ENCODE measurements at regions not wholly inside any gene's neighbourhood (a gene's known extent, or its start where the extent isn't known, plus 50 kb on each side); places are given as distances from the start of the nearest gene placed in this dataset.
"Not testable (repeated sequence)": the region's sequence is repeated elsewhere in the genome, so short reads cannot be mapped to it uniquely, and the experiment has no call there.

DNA sequence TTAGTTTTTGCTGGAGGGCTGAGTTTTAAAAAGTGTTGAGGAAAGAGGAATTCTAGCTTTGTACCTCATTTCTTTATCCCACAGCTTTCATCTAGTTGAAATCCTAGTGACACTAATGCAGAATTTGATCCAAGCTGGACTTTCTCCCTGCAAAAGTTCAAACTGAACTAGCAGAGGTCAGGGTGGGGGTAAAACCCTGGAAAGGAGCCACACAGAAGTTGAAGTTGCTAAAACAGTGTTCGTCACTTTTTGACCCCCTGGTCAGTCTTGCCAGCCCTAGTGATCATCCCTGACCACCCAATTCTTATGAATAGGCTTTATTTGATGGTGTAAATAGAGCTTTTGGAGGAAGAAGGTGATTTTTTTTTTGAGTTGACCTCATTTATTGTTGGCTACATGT, 390.4 kb downstream of the TMEM38B start:
- Mint-ChIP-seq H3K9me3 (peaks cover 7% of the 10 kb centered on the region), H3K27ac (no peak overlapping the region), H3K4me1 (no peaks in the 10 kb centered on the region), H3K36me3 (ENCODE audit: low read depth) (no peaks in the 10 kb centered on the region), H3K27me3 (no peaks in the 10 kb centered on the region), H3K4me3 (no peak overlapping the region)
- no peak for DNase-seq
- no peak for ATAC-seq

DNA sequence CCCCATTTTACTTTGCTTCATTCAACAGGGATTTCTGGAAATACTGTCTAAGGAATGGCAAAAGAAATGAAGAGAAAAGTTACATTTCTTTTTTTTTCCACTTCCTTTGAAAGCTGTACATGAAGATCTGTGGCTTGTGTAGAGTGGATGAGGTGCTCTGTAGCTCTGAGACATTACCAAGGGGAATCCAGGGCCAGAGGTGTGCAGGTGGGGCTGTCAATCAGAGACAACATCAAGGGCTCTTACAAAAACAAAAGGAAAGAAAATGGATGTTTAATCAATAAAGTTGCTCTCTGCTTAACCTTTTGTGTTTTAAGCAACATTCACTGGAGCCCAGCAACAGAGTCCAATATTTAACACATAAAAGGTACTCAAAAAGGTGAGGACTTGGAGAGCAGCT, 391.1 kb downstream of the TMEM38B start:
- no peak for ATAC-seq
- no peak for DNase-seq
- no peak overlapping the region for H3K27ac Mint-ChIP-seq
- no peak overlapping the region for H3K4me3 Mint-ChIP-seq
- no peaks in the 10 kb centered on the region for H3K27me3 Mint-ChIP-seq
- no peaks in the 10 kb centered on the region for H3K4me1 Mint-ChIP-seq
- peaks cover 10% of the 10 kb centered on the region for H3K9me3 Mint-ChIP-seq
- no peaks in the 10 kb centered on the region for H3K36me3 Mint-ChIP-seq (ENCODE audit: low read depth)

DNA sequence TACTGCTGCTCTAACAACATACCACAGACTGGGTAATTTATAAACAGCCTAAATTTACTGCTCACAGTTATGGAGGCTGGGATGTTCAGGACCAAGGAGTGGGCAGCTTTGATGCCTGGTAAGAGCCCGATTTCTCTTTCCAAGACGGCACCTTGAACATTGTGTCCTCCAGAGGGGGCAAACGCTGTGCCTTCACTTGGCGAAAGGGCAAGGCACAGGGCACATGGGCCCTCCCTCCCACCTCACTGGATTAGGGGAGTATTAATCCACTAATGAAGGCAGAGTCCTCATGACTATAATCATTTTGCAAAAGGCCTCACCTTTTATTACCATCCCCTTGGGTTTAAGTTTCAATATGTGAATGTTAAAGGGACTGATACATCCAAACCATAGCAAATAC, 397.7 kb downstream of the TMEM38B start:
- ATAC-seq (no peak), DNase-seq (no peak)
- Mint-ChIP-seq H3K36me3 (ENCODE audit: low read depth) (no peaks in the 10 kb centered on the region), H3K27ac (no peak overlapping the region), H3K4me3 (no peak overlapping the region), H3K9me3 (peaks cover 15% of the 10 kb centered on the region), H3K27me3 (no peaks in the 10 kb centered on the region), H3K4me1 (no peaks in the 10 kb centered on the region)

DNA sequence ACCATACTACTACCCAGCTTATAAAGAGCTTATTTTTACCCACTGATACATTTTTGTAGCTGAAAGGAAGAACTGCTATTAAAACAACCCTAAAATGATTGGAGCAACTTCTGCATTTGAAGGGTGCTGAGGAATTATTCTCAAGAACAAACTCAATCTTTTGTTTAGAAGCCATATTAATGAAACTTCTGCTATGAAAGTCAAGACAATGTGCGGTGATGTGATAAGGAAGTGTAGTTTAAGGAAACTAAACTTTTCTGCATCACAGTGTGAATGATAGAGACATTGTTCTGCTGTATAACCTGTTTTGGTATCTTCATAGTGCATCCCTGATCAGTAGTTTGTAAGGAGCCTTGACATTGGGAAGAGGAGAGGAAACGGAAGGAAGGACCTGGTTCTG, 408.5 kb downstream of the TMEM38B start:
- H3K27me3 Mint-ChIP-seq: no peaks in the 10 kb centered on the region
- DNase-seq (no peak), ATAC-seq (no peak)
- peaks cover 14% of the 10 kb centered on the region for H3K9me3 Mint-ChIP-seq
- H3K36me3 Mint-ChIP-seq (ENCODE audit: low read depth): no peaks in the 10 kb centered on the region
- H3K27ac Mint-ChIP-seq: no peak overlapping the region
- H3K4me3 Mint-ChIP-seq: no peak overlapping the region
- H3K4me1 Mint-ChIP-seq: peaks cover 8% of the 10 kb centered on the region

DNA sequence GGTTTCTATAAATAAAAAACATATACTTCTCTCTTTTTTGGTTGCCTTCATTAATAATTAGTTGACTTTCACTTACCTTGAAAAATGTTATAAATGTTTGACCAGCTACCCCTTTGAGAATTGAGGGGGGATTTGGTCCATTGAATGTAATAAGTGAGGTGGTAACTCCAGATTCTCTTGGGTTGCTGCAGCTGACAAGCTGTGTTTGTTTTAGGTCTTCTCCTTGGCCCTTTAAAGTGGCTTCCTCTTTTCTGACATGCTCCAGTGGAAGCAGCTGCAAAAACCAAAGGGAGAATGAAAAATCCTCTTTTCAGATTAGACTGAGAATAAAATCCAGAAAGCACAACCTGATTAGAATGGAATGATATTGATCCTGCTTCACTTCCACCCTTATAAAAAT, 410.5 kb downstream of the TMEM38B start:
- Mint-ChIP-seq H3K27me3 (no peaks in the 10 kb centered on the region), H3K27ac (no peak overlapping the region), H3K9me3 (peaks cover 14% of the 10 kb centered on the region), H3K4me1 (peaks cover 8% of the 10 kb centered on the region), H3K36me3 (ENCODE audit: low read depth) (no peaks in the 10 kb centered on the region), H3K4me3 (no peak overlapping the region)
- ATAC-seq (no peak), DNase-seq (no peak)

DNA sequence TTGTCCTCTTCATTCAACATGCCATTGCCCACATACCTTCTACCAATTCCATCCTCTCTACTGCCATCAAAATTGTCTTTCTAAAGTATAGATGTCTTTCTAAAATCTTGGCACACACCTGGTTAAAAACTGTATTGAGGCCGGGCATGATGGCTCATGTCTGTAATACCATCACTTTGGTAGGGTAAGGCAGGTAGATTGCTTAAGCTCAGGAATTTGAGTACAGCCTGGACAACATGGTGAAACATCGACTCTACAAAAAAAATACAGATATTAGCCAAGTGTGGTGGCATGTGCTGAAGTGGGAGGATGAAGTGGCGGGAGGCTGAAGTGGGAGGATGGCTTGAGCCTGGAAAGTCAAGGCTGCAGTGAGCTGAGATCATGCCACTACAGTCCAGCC, 412.1 kb downstream of the TMEM38B start:
- Mint-ChIP-seq H3K4me1 (peaks cover 8% of the 10 kb centered on the region), H3K9me3 (peaks cover 11% of the 10 kb centered on the region), H3K27me3 (no peaks in the 10 kb centered on the region), H3K27ac (no peak overlapping the region), H3K36me3 (ENCODE audit: low read depth) (no peaks in the 10 kb centered on the region), H3K4me3 (no peak overlapping the region)
- ATAC-seq (no peak), DNase-seq (no peak)

DNA sequence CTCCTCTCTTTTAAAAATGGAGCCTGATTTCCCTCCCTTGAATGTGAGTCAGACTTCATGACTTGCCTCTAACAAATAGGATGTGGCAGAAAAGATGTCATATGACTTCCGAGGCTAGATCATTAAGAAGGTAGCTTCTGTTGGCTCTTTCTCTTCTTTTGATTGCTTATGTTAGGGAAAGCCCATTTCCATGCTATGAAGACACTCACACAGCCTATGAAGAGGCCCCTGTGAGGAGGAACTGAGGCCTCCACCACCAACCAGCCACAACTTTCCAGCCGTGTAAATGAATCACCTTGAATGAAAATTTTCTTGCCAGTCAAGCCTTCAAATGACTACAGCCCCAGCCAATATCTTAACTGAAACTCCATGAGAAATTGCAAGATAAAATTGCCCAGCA, 413.4 kb downstream of the TMEM38B start:
- H3K4me3 Mint-ChIP-seq: no peak overlapping the region
- no peaks in the 10 kb centered on the region for H3K27me3 Mint-ChIP-seq
- H3K36me3 Mint-ChIP-seq (ENCODE audit: low read depth): no peaks in the 10 kb centered on the region
- no peak for DNase-seq
- H3K4me1 Mint-ChIP-seq: peaks cover 7% of the 10 kb centered on the region
- no peak for ATAC-seq
- H3K9me3 Mint-ChIP-seq: peaks cover 11% of the 10 kb centered on the region
- no peak overlapping the region for H3K27ac Mint-ChIP-seq

DNA sequence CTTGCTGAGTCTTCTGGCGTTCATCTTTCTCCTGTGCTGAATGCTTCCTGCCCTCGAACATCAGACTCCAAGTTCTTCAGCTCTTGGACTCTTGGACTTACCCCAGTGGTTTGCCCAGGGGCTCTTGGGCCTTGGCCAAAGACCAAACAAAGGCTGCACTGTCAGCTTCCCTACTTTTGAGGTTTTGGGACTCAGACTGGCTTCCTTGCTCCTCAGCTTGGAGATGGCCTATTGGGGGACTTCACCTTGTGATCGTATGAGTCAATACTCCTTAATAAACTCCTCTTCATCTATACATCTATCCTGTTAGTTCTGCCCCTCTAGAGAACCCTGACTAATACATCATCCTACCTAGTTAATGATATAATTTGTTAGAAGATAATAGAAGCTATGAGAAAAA, 415.4 kb downstream of the TMEM38B start:
- H3K9me3 Mint-ChIP-seq; H3K4me3 Mint-ChIP-seq; ATAC-seq; DNase-seq; H3K27me3 Mint-ChIP-seq; H3K4me1 Mint-ChIP-seq; H3K36me3 Mint-ChIP-seq (ENCODE audit: low read depth); H3K27ac Mint-ChIP-seq: not testable (repeated sequence)

DNA sequence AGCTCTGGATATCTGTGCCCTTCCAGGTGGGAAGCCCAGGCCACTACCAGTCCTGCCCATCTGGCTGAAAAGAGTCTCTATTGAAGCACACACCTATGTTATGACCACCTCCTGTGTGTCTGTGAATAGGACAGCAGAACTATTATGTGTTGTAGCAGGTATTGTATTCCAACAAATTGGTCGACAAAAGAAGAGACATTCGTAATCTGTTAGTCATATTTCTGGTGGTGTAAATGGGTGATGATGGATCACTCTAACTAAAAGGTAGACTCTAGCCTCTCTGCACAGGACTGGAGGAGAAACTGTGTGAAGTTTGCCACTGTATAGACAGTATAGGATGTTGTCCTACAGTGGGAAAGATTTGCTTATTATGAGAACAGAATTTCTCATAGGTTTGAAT, 416.1 kb downstream of the TMEM38B start:
- H3K36me3 Mint-ChIP-seq (ENCODE audit: low read depth): no peaks in the 10 kb centered on the region
- no peak for ATAC-seq
- H3K4me1 Mint-ChIP-seq: no peaks in the 10 kb centered on the region
- H3K9me3 Mint-ChIP-seq: peaks cover 6% of the 10 kb centered on the region
- no peaks in the 10 kb centered on the region for H3K27me3 Mint-ChIP-seq
- no peak for DNase-seq
- H3K4me3 Mint-ChIP-seq: no peak overlapping the region
- H3K27ac Mint-ChIP-seq: no peak overlapping the region

DNA sequence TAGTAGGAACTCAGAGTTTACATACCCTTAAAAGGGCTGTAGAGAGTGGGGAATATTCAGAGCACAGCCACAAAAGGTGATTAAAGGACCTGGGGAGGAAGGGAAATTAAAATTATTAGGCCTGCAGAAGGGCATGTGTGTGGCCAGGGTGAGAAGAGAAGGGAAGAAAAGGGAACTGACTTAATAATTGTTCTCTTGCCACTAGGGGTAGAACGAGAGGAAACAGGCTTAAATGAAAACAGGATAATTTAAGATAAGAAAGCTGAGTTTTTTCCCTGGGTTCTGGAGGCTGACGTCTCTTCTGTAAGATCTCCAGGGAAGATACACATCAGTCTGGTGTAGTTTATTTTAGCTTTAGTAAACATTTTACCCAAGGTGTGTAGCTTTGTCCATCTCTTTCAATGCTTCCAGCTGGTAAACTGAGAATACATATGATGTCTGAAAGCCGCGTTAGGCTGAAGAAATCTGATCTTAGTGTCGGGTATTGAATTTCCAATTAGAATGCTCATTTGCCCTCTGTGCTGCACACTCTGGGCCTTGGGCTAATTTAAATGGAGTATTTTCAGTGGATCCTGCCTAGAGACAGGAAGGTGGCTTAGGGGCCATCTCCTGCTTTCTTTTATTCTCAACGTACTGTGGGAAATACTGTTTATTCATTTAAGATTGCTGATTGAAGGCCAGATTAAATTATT, 416.8 kb downstream of the TMEM38B start:
- DNase-seq: no peak
- Mint-ChIP-seq H3K27me3 (no peaks in the 10 kb centered on the region), H3K4me1 (no peaks in the 10 kb centered on the region), H3K9me3 (peaks cover 6% of the 10 kb centered on the region), H3K4me3 (no peak overlapping the region), H3K27ac (no peak overlapping the region), H3K36me3 (ENCODE audit: low read depth) (no peaks in the 10 kb centered on the region)
- no peak for ATAC-seq

DNA sequence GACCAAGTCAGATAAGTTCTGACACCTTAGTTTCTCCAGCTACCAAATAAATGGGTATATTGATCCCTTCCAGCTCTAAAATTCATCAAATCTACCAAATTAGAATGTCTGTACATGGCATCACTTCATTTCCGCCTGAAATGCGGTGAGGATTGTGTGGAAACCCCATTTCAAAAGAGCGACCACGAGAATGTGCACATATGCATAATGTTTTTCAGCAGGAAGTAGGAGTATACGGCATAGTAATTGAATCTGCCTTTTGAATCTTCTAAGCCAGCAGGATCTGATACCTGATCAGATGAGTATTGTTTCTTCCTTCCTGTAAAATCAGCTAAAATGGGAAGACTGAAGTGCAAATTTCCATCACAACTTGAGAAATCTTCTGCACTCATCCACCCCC, 418.6 kb downstream of the TMEM38B start:
- Mint-ChIP-seq H3K4me1 (no peaks in the 10 kb centered on the region), H3K36me3 (ENCODE audit: low read depth) (no peaks in the 10 kb centered on the region), H3K9me3 (peaks cover 5% of the 10 kb centered on the region), H3K4me3 (no peak overlapping the region), H3K27ac (no peak overlapping the region), H3K27me3 (no peaks in the 10 kb centered on the region)
- DNase-seq (no peak), ATAC-seq (no peak)

DNA sequence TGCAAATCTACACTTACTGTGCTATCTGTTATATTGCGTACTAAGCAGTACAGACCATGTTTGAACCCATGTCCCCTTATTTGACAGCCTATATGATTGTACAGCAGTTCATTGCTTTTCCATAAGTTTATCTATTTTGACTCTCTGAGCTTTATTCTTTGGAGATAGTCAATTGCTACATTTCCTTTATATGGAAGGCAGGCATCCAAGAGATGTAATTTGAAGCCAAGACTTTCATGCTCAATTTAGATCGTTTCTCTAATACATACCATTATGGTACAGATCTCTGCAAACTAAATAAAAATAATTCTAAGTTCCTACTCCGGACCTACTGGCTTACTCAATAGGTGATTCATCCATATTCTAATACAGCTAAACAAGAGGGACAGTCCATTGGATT, 424.8 kb downstream of the TMEM38B start:
- H3K27ac Mint-ChIP-seq: no peak overlapping the region
- H3K36me3 Mint-ChIP-seq (ENCODE audit: low read depth): no peaks in the 10 kb centered on the region
- no peaks in the 10 kb centered on the region for H3K4me1 Mint-ChIP-seq
- H3K27me3 Mint-ChIP-seq: no peaks in the 10 kb centered on the region
- ATAC-seq (no peak), DNase-seq (no peak)
- no peak overlapping the region for H3K4me3 Mint-ChIP-seq
- H3K9me3 Mint-ChIP-seq: peaks cover 14% of the 10 kb centered on the region

DNA sequence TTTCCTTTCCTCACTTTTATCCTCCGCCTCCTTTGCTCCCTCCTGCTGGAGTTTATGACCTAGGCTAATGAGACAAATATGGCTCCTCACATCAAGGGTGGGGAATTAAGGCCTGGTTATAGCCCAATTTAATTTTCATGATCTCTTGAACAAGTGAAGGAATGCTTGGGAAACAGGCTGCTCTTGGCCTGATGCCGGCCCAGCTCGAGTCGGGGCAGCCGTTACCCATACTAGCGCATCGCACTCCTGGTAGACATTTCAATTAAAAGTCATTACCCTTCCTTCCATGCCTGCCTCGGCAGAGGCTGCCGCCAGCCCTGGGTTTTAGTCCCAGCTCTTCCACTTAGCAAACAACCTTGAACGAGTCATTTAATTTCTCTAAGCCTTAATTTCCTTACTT, 425.7 kb downstream of the TMEM38B start:
- no peaks in the 10 kb centered on the region for H3K4me1 Mint-ChIP-seq
- DNase-seq (no peak), ATAC-seq (no peak)
- no peak overlapping the region for H3K27ac Mint-ChIP-seq
- peaks cover 14% of the 10 kb centered on the region for H3K9me3 Mint-ChIP-seq
- H3K4me3 Mint-ChIP-seq: no peak overlapping the region
- H3K27me3 Mint-ChIP-seq: no peaks in the 10 kb centered on the region
- H3K36me3 Mint-ChIP-seq (ENCODE audit: low read depth): no peaks in the 10 kb centered on the region

DNA sequence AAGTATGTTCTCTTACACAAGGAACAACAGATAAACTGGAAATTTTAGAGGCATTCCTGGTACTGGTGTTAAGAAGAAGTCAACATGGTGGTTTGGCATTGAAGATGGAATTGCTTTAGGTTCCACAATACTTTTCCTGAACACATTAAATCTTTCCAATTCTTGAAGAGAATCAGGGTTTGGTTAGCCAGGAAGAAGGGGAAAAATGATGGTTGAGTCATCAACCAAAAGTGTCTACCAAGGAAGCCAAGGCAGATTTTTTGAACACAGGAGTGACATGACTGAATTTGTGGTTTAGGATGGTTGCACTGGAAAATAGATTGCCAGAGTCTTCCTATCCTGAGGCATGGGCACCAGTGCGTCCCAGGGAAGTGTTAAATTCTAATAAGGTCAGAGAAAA, 433.4 kb downstream of the TMEM38B start:
- no peaks in the 10 kb centered on the region for H3K9me3 Mint-ChIP-seq
- no peaks in the 10 kb centered on the region for H3K27me3 Mint-ChIP-seq
- no peak overlapping the region for H3K27ac Mint-ChIP-seq
- no peaks in the 10 kb centered on the region for H3K36me3 Mint-ChIP-seq (ENCODE audit: low read depth)
- DNase-seq: no peak
- no peak overlapping the region for H3K4me3 Mint-ChIP-seq
- H3K4me1 Mint-ChIP-seq: no peaks in the 10 kb centered on the region
- ATAC-seq: no peak

DNA sequence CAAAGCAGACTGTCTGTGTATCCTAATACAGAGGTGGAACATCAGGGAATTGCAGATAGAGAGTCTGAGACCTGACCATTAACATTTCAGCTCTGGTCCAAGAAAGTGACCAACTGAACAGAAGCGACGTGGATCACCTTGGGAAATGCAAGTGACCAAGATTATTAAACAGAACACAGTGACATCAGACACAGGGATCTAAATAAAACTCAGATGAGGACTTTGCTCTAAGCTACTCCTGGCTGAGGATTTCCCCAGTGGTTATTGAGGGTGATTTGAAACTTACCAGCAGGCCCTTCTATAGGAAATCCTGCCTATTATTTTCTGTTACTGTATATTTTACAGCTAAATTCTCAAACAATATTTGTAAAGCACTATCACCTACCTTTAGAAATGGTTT, 436.0 kb downstream of the TMEM38B start:
- ATAC-seq (no peak), DNase-seq (no peak)
- Mint-ChIP-seq H3K27me3 (no peaks in the 10 kb centered on the region), H3K4me3 (no peak overlapping the region), H3K27ac (no peak overlapping the region), H3K4me1 (no peaks in the 10 kb centered on the region), H3K9me3 (no peaks in the 10 kb centered on the region), H3K36me3 (ENCODE audit: low read depth) (no peaks in the 10 kb centered on the region)

DNA sequence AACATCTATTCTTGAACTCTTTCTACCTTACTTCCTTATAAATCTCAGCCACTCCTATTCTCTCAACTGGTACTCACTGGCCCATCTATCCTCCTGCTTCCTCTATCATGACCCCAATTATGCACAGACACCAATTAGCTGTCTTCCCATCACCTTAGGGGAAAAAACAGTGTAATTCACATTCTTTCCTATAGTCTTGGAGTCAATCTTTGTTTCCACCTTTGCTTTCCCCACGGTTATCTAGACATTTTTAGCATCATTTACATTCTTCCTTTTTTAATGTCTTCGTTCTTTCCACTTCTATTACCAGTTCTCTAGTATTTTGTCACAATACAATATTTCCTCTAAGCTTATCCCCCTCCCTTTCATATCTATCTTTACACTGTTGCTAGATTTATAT, 449.4 kb downstream of the TMEM38B start:
- Mint-ChIP-seq H3K9me3 (peaks cover 7% of the 10 kb centered on the region), H3K36me3 (ENCODE audit: low read depth) (no peaks in the 10 kb centered on the region), H3K27ac (no peak overlapping the region), H3K4me3 (no peak overlapping the region), H3K27me3 (no peaks in the 10 kb centered on the region), H3K4me1 (no peaks in the 10 kb centered on the region)
- DNase-seq (no peak), ATAC-seq (no peak)

All from activated naive CD8-positive, alpha-beta T cell treated with anti-CD3 and anti-CD28 coated beads, Interleukin-2, amount 50 U/mL, for 24 hours (primary cell).